Neural cell (in vitro differentiated cells): ENCODE measurements at regions not wholly inside any gene's neighbourhood (a gene's known extent, or its start where the extent isn't known, plus 50 kb on each side); places are given as distances from the start of the nearest gene placed in this dataset.

Experiments
- H2AFZ ChIP-seq: fragments of 200-600, 300-800 bp; sonication (generic), shearing (Covaris generic); 2 replicates; pipeline ENCODE4 v1.6.0; 2014; ENCODE audit warnings: low read depth, mild to moderate bottlenecking, antibody characterized with exemption, low read length, moderate library complexity
- H3F3A ChIP-seq: fragments of 200-600 bp; shearing (Covaris generic); 2 replicates; pipeline ENCODE4 v1.6.1; 2016; ENCODE audit warnings: mild to moderate bottlenecking, moderate library complexity, mixed read lengths, antibody characterized with exemption, low read length; ENCODE audit not compliant: insufficient read depth, poor library complexity, severe bottlenecking
- H3K27ac ChIP-seq: fragments of 200-600, 300-800 bp; sonication (generic), shearing (Covaris generic); 2 replicates; pipeline ENCODE4 v1.5.1; 2014; ENCODE audit warnings: mild to moderate bottlenecking, low read length, moderate library complexity
- H3K27me3 ChIP-seq: fragments of 300-800, 200-600 bp; sonication (generic), shearing (Covaris generic); 2 replicates; pipeline ENCODE4 v1.6.0; 2014; ENCODE audit warnings: mild to moderate bottlenecking, low read depth, low read length, moderate library complexity; ENCODE audit not compliant: insufficient read depth
- H3K36me3 ChIP-seq: fragments of 300-800, 200-600 bp; sonication (generic), shearing (Covaris generic); 2 replicates; pipeline ENCODE4 v1.5.1; 2014; ENCODE audit warnings: mild to moderate bottlenecking, antibody characterized with exemption, low read length, moderate library complexity; ENCODE audit not compliant: insufficient read depth
- H3K4me2 ChIP-seq: fragments of 300-800, 200-600 bp; sonication (generic), shearing (Covaris generic); 2 replicates; pipeline ENCODE4 v1.6.0; 2014; ENCODE audit warnings: mild to moderate bottlenecking, low read length
- H3K4me3 ChIP-seq: fragments of 300-800, 200-600 bp; sonication (generic), shearing (Covaris generic); 2 replicates; pipeline ENCODE4 v1.5.1; 2014; ENCODE audit warnings: mild to moderate bottlenecking, low read length, moderate library complexity
- H3K79me2 ChIP-seq: fragments of 200-600 bp; shearing (Covaris generic); replicated peaks from 2 replicates; pipeline ENCODE4 v1.6.0; 2014; ENCODE audit warnings: mild to moderate bottlenecking, low read length, moderate library complexity; ENCODE audit not compliant: insufficient read depth
- H3K9ac ChIP-seq: fragments of 300-800, 200-600 bp; sonication (generic), shearing (Covaris generic); 2 replicates; pipeline ENCODE4 v1.6.1; 2016; ENCODE audit warnings: mild to moderate bottlenecking, low read length, mixed read lengths
- H3K9me2 ChIP-seq: fragments of 200-600 bp; shearing (Covaris generic); 2 replicates; pipeline ENCODE4 v1.6.1; 2016; ENCODE audit warnings: mild to moderate bottlenecking, low read length, mixed read lengths; ENCODE audit not compliant: insufficient read depth
- H3K9me3 ChIP-seq: fragments of 200-600, 300-800 bp; sonication (generic), shearing (Covaris generic); 2 replicates; pipeline ENCODE4 v1.6.1; 2016; ENCODE audit warnings: mild to moderate bottlenecking, mixed run types, low read length, moderate library complexity, mixed read lengths
- H4K20me1 ChIP-seq: fragments of 200-600 bp; shearing (Covaris generic); 2 replicates; pipeline ENCODE4 v1.6.1; 2016; ENCODE audit warnings: mild to moderate bottlenecking, mixed run types; ENCODE audit not compliant: insufficient read depth
- CTCF ChIP-seq: fragments of 450-650 bp; IDR thresholded peaks from 2 replicates; pipeline ENCODE4 v1.5.1; 2014; ENCODE audit warnings: antibody characterized with exemption, mild to moderate bottlenecking, moderate library complexity; ENCODE audit not compliant: poor library complexity, severe bottlenecking
- EP300 ChIP-seq: fragments of 450-650 bp; conservative IDR thresholded peaks from 2 replicates; pipeline ENCODE4 v1.6.1; 2014; ENCODE audit warnings: antibody characterized with exemption, mild to moderate bottlenecking, moderate library complexity; ENCODE audit not compliant: poor library complexity, severe bottlenecking
- EZH2 ChIP-seq: fragments of 200-600, 300-800 bp; shearing (Covaris generic), sonication (generic); IDR thresholded peaks from 2 replicates; pipeline ENCODE4 v1.6.1; 2014; ENCODE audit warnings: antibody characterized with exemption, low read length, borderline replicate concordance, mild to moderate bottlenecking; ENCODE audit not compliant: insufficient read depth, poor library complexity, severe bottlenecking
- MXI1 ChIP-seq: fragments of 450-650 bp; conservative IDR thresholded peaks from 2 replicates; pipeline ENCODE4 v1.6.1; 2014; ENCODE audit warnings: antibody characterized with exemption, mild to moderate bottlenecking; ENCODE audit not compliant: poor library complexity, severe bottlenecking
- POLR2AphosphoS5 ChIP-seq: IDR thresholded peaks from 2 replicates; pipeline ENCODE4 v1.6.1; 2012
- RAD21 ChIP-seq: fragments of 450-650 bp; conservative IDR thresholded peaks from 2 replicates; pipeline ENCODE4 v1.6.1; 2014; ENCODE audit warnings: antibody characterized with exemption, mild to moderate bottlenecking, moderate library complexity
- SMC3 ChIP-seq: fragments of 450-650 bp; conservative IDR thresholded peaks from 2 replicates; pipeline ENCODE4 v1.6.1; 2014; ENCODE audit warnings: antibody characterized with exemption, mild to moderate bottlenecking, moderate library complexity; ENCODE audit not compliant: poor library complexity
- TAF1 ChIP-seq: IDR thresholded peaks from 2 replicates; pipeline ENCODE4 v1.6.1; 2012; ENCODE audit warnings: low read depth
- TF ChIP-seq, protein P1 (sequence below): IDR thresholded peaks from 2 replicates; pipeline ENCODE4 v1.6.1; 2012; ENCODE audit warnings: borderline replicate concordance

- H3K79me2 ChIP-seq, result no peaks in the 10 kb centered on the region
- no peaks in the 10 kb centered on the region for H3K36me3 ChIP-seq
- H3K9me3 ChIP-seq, result no peaks in the 10 kb centered on the region
- TF ChIP-seq CTCF (no peak), TAF1 (no peak)
- H3K27ac ChIP-seq, result no peak overlapping the region
- H3K4me2 ChIP-seq, result no peak overlapping the region
- no peaks in the 10 kb centered on the region for H3K9me2 ChIP-seq
- H3K4me3 ChIP-seq, result no peak overlapping the region
- H2AFZ ChIP-seq, result no peak overlapping the region
- no peaks in the 10 kb centered on the region for H3K27me3 ChIP-seq
- no peak overlapping the region for H3K9ac ChIP-seq
- H3F3A ChIP-seq, result no peaks in the 10 kb centered on the region
- no peaks in the 10 kb centered on the region for H4K20me1 ChIP-seq
These were observed 1123.4 kb upstream of the LRRTM3 start for GRCh38 chr10:65802391-65802790.

GRCh38 chr10:65805511-65805910 lies 1120.3 kb upstream of the LRRTM3 start:
- H3K9me2 ChIP-seq, result no peaks in the 10 kb centered on the region
- H3K9ac ChIP-seq, result no peak overlapping the region
- no peaks in the 10 kb centered on the region for H4K20me1 ChIP-seq
- H3K4me2 ChIP-seq, result no peak overlapping the region
- no peak for TF ChIP-seq POLR2AphosphoS5
- no peak for TF ChIP-seq RAD21
- TF ChIP-seq, protein P1, sequence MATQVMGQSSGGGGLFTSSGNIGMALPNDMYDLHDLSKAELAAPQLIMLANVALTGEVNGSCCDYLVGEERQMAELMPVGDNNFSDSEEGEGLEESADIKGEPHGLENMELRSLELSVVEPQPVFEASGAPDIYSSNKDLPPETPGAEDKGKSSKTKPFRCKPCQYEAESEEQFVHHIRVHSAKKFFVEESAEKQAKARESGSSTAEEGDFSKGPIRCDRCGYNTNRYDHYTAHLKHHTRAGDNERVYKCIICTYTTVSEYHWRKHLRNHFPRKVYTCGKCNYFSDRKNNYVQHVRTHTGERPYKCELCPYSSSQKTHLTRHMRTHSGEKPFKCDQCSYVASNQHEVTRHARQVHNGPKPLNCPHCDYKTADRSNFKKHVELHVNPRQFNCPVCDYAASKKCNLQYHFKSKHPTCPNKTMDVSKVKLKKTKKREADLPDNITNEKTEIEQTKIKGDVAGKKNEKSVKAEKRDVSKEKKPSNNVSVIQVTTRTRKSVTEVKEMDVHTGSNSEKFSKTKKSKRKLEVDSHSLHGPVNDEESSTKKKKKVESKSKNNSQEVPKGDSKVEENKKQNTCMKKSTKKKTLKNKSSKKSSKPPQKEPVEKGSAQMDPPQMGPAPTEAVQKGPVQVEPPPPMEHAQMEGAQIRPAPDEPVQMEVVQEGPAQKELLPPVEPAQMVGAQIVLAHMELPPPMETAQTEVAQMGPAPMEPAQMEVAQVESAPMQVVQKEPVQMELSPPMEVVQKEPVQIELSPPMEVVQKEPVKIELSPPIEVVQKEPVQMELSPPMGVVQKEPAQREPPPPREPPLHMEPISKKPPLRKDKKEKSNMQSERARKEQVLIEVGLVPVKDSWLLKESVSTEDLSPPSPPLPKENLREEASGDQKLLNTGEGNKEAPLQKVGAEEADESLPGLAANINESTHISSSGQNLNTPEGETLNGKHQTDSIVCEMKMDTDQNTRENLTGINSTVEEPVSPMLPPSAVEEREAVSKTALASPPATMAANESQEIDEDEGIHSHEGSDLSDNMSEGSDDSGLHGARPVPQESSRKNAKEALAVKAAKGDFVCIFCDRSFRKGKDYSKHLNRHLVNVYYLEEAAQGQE, result no peak
- no peak overlapping the region for H3K4me3 ChIP-seq
- H2AFZ ChIP-seq, result no peak overlapping the region
- no peak overlapping the region for H3K27ac ChIP-seq
- H3K36me3 ChIP-seq, result no peaks in the 10 kb centered on the region
- no peaks in the 10 kb centered on the region for H3K27me3 ChIP-seq
- peaks cover 3% of the 10 kb centered on the region for H3F3A ChIP-seq
- no peaks in the 10 kb centered on the region for H3K79me2 ChIP-seq
- no peaks in the 10 kb centered on the region for H3K9me3 ChIP-seq

DNA sequence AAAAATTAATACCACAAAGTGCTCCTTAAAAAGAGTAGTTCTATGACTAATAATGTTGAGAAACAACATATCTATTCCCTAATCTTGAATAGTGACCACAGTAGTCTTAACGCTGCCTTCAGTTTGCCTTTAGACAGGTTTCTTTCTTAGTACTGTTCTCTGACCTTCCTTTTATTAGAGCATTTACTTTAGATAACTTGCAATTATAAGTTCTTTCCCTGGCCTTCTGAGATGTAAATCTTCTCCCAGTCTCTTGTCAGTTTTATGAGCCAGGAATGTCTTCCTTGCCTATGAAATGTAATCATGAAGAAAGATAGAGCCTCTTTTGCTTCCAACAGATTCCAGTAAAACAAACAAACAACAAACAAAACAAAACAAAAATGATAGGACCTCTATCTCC lies 1119.8 kb upstream of the LRRTM3 start:
- no peaks in the 10 kb centered on the region for H3K27me3 ChIP-seq
- no peak overlapping the region for H2AFZ ChIP-seq
- H3K79me2 ChIP-seq, result no peaks in the 10 kb centered on the region
- no peak overlapping the region for H3K9ac ChIP-seq
- peaks cover 3% of the 10 kb centered on the region for H3F3A ChIP-seq
- no peaks in the 10 kb centered on the region for H4K20me1 ChIP-seq
- no peaks in the 10 kb centered on the region for H3K9me2 ChIP-seq
- no peak overlapping the region for H3K4me3 ChIP-seq
- no peaks in the 10 kb centered on the region for H3K36me3 ChIP-seq
- no peaks in the 10 kb centered on the region for H3K9me3 ChIP-seq
- TF ChIP-seq SMC3 (no peak), POLR2AphosphoS5 (no peak), EZH2 (no peak), MXI1 (no peak), TAF1 (no peak), EP300 (no peak)
- TF ChIP-seq, protein P1, result no peak
- no peak overlapping the region for H3K4me2 ChIP-seq
- H3K27ac ChIP-seq, result no peak overlapping the region
